ENCODE measurements at regions not wholly inside any gene's neighbourhood (a gene's known extent, or its start where the extent isn't known, plus 50 kb on each side); places are given as distances from the start of the nearest gene placed in this dataset.

- H3K9me3 Mint-ChIP-seq: no peaks in the 10 kb centered on the region
- DNase-seq (ENCODE audit: extremely low spot score, unreplicated experiment): no peak
Observed at GRCh38 chr4:157550028-157550427, 329.5 kb downstream of the GRIA2 start.

GRCh38 chr4:157527954-157528353 is 307.4 kb downstream of the GRIA2 start:
- H3K27ac Mint-ChIP-seq: no peak overlapping the region
- no peaks in the 10 kb centered on the region for H3K36me3 Mint-ChIP-seq
- no peak overlapping the region for H3K4me3 Mint-ChIP-seq
- H3K27me3 Mint-ChIP-seq: no peaks in the 10 kb centered on the region
- H3K4me1 Mint-ChIP-seq (ENCODE audit: unreplicated experiment): no peaks in the 10 kb centered on the region
- TF ChIP-seq CTCF (conservative IDR thresholded peaks at IDR 0.05): no peak
- H3K9me3 Mint-ChIP-seq: peaks cover 8% of the 10 kb centered on the region
- DNase-seq (ENCODE audit: extremely low spot score, unreplicated experiment): no peak

More at GRCh38 chr4:157550028-157550427, 329.5 kb downstream of the GRIA2 start:
- TF ChIP-seq CTCF (conservative IDR thresholded peaks at IDR 0.05): no peak
- Mint-ChIP-seq H3K4me1 (ENCODE audit: unreplicated experiment) (no peaks in the 10 kb centered on the region), H3K36me3 (no peaks in the 10 kb centered on the region), H3K27ac (no peak overlapping the region), H3K27me3 (no peaks in the 10 kb centered on the region), H3K4me3 (no peak overlapping the region)

- Mint-ChIP-seq H3K36me3 (no peaks in the 10 kb centered on the region), H3K4me3 (no peak overlapping the region), H3K9me3 (no peaks in the 10 kb centered on the region), H3K4me1 (ENCODE audit: unreplicated experiment) (no peaks in the 10 kb centered on the region), H3K27ac (no peak overlapping the region), H3K27me3 (no peaks in the 10 kb centered on the region)
- no peak for TF ChIP-seq CTCF (conservative IDR thresholded peaks at IDR 0.05)
- DNase-seq (ENCODE audit: extremely low spot score, unreplicated experiment): no peak
Observed at GRCh38 chr4:157521906-157522305, 301.4 kb downstream of the GRIA2 start.

- Mint-ChIP-seq H3K27me3 (no peaks in the 10 kb centered on the region), H3K27ac (no peak overlapping the region), H3K9me3 (no peaks in the 10 kb centered on the region), H3K4me3 (no peak overlapping the region), H3K4me1 (ENCODE audit: unreplicated experiment) (no peaks in the 10 kb centered on the region), H3K36me3 (no peaks in the 10 kb centered on the region)
- DNase-seq (ENCODE audit: extremely low spot score, unreplicated experiment): no peak
- peak; percentile 51 for TF ChIP-seq CTCF (conservative IDR thresholded peaks at IDR 0.05)
Observed at GRCh38 chr4:157514711-157515110, 294.2 kb downstream of the GRIA2 start.

- Mint-ChIP-seq H3K4me3 (no peak overlapping the region), H3K4me1 (ENCODE audit: unreplicated experiment) (no peaks in the 10 kb centered on the region), H3K27ac (no peak overlapping the region), H3K9me3 (no peaks in the 10 kb centered on the region), H3K27me3 (no peaks in the 10 kb centered on the region), H3K36me3 (no peaks in the 10 kb centered on the region)
- DNase-seq (ENCODE audit: extremely low spot score, unreplicated experiment): no peak
- no peak for TF ChIP-seq CTCF (conservative IDR thresholded peaks at IDR 0.05)
Observed at GRCh38 chr4:157509341-157509740, 288.8 kb downstream of the GRIA2 start.

- H3K4me3 Mint-ChIP-seq: no peak overlapping the region
- no peaks in the 10 kb centered on the region for H3K27me3 Mint-ChIP-seq
- H3K27ac Mint-ChIP-seq: no peak overlapping the region
Observed at GRCh38 chr4:157502656-157503055, 282.1 kb downstream of the GRIA2 start.

More at GRCh38 chr4:157502656-157503055, 282.1 kb downstream of the GRIA2 start:
- TF ChIP-seq CTCF (conservative IDR thresholded peaks at IDR 0.05): no peak
- H3K4me1 Mint-ChIP-seq (ENCODE audit: unreplicated experiment): no peaks in the 10 kb centered on the region
- H3K36me3 Mint-ChIP-seq: no peaks in the 10 kb centered on the region
- DNase-seq (ENCODE audit: extremely low spot score, unreplicated experiment): no peak
- no peaks in the 10 kb centered on the region for H3K9me3 Mint-ChIP-seq
